A673 (cell line): ENCODE measurements at regions not wholly inside any gene's neighbourhood (a gene's known extent, or its start where the extent isn't known, plus 50 kb on each side); places are given as distances from the start of the nearest gene placed in this dataset.

Experiments
- EZH2 ChIP-seq: fragments of 200-600 bp; sonication (generic); IDR thresholded peaks from 2 replicates; pipeline ENCODE4 v1.6.1; 2017; ENCODE audit warnings: borderline replicate concordance, low read depth, mild to moderate bottlenecking, mixed read lengths, antibody characterized with exemption, low read length; ENCODE audit not compliant: poor library complexity, severe bottlenecking
- TF ChIP-seq, protein P1 (sequence below): fragments of 300-800, 200-600 bp; sonication (generic); conservative IDR thresholded peaks from 2 replicates; pipeline ENCODE4 v1.5.1; 2017; ENCODE audit warnings: low read depth, mild to moderate bottlenecking, antibody characterized with exemption, low read length, moderate library complexity, mixed read lengths

DNA sequence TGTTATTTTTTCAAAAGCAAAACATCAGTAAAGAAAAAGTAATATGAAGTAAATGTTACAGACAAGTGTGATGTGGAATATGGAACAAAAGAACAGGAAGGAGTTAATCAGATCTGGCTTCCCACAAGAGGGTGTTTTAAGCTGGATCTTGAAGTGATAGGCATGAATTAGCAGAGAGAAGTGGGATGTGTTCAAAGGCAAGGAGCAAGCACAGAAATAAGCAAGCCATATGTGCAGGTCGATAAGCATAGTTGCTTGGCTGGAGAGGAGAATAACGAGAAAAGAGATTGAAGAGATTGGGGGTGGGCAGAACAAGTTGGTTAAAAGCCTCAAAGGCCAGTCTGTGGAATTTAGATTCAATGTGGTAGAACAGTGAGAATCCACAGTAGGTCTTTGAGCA, 60.9 kb upstream of the PRPS1 start:
- TF ChIP-seq, protein P1, sequence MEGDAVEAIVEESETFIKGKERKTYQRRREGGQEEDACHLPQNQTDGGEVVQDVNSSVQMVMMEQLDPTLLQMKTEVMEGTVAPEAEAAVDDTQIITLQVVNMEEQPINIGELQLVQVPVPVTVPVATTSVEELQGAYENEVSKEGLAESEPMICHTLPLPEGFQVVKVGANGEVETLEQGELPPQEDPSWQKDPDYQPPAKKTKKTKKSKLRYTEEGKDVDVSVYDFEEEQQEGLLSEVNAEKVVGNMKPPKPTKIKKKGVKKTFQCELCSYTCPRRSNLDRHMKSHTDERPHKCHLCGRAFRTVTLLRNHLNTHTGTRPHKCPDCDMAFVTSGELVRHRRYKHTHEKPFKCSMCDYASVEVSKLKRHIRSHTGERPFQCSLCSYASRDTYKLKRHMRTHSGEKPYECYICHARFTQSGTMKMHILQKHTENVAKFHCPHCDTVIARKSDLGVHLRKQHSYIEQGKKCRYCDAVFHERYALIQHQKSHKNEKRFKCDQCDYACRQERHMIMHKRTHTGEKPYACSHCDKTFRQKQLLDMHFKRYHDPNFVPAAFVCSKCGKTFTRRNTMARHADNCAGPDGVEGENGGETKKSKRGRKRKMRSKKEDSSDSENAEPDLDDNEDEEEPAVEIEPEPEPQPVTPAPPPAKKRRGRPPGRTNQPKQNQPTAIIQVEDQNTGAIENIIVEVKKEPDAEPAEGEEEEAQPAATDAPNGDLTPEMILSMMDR, result no peak
- TF ChIP-seq EZH2, result no peak
